Breast epithelium (tissue), 4 donors: ENCODE measurements at regions not wholly inside any gene's neighbourhood (a gene's known extent, or its start where the extent isn't known, plus 50 kb on each side); places are given as distances from the start of the nearest gene placed in this dataset.
A peak's percentile ranks its signal among the peaks of the same experiment; 100 is the strongest.
"Not testable (repeated sequence)": the region's sequence is repeated elsewhere in the genome, so short reads cannot be mapped to it uniquely, and the experiment has no call there.

Source experiments
- DNase-seq, 2 donors: peaks; one replicate each; pipeline ENCODE4 v3.0.0-alpha.2; 2019; ENCODE audit warnings: low spot score in 2 of 2
- H3K27ac ChIP-seq, 2 donors: fragments of 200-600 bp; sonication (generic) in 1 of 2; one replicate each; pipeline ENCODE4 v1.5.1; 2016 to 2019; ENCODE audit warnings: mild to moderate bottlenecking in 1 of 2
- H3K27me3 ChIP-seq, 2 donors: fragments of 200-600 bp; sonication (generic) in 1 of 2; one replicate each; pipeline versions ENCODE4 v1.5.1 to v1.6.0; 2017 to 2019; ENCODE audit warnings: control low read depth in 1 of 2, mild to moderate bottlenecking in 1 of 2
- H3K36me3 ChIP-seq: fragments of 200-600 bp; one replicate; pipeline ENCODE4 v1.5.1; 2019
- H3K4me1 ChIP-seq, 2 donors: fragments of 200-600 bp; sonication (generic); one replicate each; pipeline ENCODE4 v1.5.1; 2016 to 2019; ENCODE audit warnings: control low read depth in 1 of 2
- H3K4me3 ChIP-seq, 3 donors: fragments of 200-600 bp; sonication (generic); 1 replicate in 2 of 3; 2 replicates in 1 of 3; pipeline ENCODE4 v1.5.1; 2016 to 2019; ENCODE audit warnings: mild to moderate bottlenecking in 3 of 3, moderate library complexity in 2 of 3
- H3K9me3 ChIP-seq, 2 donors: fragments of 200-600 bp; sonication (generic) in 1 of 2; one replicate each; pipeline ENCODE4 v1.5.1; 2016 to 2019; ENCODE audit warnings: control low read depth in 1 of 2
- POLR2A ChIP-seq: fragments of 450-650 bp; IDR thresholded peaks from one replicate; pipeline ENCODE4 v1.6.1; 2016; ENCODE audit warnings: antibody characterized with exemption, mild to moderate bottlenecking, moderate library complexity
- POLR2AphosphoS5 ChIP-seq, 3 donors: sonication (generic); formaldehyde crosslinking; IDR thresholded peaks; one replicate each; pipeline ENCODE4 v1.6.1; 2017; ENCODE audit warnings: antibody characterized with exemption in 3 of 3
- intact Hi-C: fragments of 100-400 bp; cut with DNase I; formaldehyde crosslinking; loops from one replicate; pipeline ENCODE4 v1.15.1; 2023; ENCODE audit warnings: low total_unique reads
- TF ChIP-seq, protein P1 (sequence below), 3 donors: fragments of 450-650 bp; IDR thresholded peaks; one replicate each; pipeline ENCODE4 v1.5.1; 2016 to 2017; ENCODE audit warnings: antibody characterized with exemption in 3 of 3, mild to moderate bottlenecking in 3 of 3, moderate library complexity in 3 of 3

DNA sequence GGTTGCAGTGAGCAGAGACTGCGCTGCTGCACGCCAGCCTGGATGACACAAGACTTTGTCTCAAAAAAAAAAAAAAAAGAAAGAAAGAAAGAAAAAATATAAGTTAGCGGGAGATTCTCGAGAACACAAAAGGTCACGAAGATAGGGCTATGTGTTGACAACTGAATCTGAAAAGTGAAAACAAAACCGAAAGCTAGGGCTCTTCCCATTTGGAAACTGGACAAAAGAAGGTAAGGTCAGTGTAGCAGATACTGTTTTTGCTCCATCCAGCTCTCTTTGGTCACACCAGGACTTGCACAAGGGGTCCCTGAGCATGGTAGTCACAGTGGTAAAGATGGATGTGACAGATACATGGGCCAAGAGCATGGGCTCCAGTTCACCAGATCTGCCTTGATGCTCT, 60.4 kb upstream of the MAP10 start:
- Histone ChIP-seq H3K27ac (no peak overlapping the region), H3K27me3 (no peaks in the 10 kb centered on the region), H3K4me1 (no peaks in the 10 kb centered on the region), H3K9me3 (peaks cover 7 to 17% of the 10 kb centered on the region in 2 donors), H3K36me3 (no peaks in the 10 kb centered on the region), H3K4me3 (no peak overlapping the region)
- no peak for DNase-seq
- TF ChIP-seq, protein P1, sequence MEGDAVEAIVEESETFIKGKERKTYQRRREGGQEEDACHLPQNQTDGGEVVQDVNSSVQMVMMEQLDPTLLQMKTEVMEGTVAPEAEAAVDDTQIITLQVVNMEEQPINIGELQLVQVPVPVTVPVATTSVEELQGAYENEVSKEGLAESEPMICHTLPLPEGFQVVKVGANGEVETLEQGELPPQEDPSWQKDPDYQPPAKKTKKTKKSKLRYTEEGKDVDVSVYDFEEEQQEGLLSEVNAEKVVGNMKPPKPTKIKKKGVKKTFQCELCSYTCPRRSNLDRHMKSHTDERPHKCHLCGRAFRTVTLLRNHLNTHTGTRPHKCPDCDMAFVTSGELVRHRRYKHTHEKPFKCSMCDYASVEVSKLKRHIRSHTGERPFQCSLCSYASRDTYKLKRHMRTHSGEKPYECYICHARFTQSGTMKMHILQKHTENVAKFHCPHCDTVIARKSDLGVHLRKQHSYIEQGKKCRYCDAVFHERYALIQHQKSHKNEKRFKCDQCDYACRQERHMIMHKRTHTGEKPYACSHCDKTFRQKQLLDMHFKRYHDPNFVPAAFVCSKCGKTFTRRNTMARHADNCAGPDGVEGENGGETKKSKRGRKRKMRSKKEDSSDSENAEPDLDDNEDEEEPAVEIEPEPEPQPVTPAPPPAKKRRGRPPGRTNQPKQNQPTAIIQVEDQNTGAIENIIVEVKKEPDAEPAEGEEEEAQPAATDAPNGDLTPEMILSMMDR (IDR thresholded peaks at IDR 0.05), result no peak
- intact Hi-C loops, result no loop called here

DNA sequence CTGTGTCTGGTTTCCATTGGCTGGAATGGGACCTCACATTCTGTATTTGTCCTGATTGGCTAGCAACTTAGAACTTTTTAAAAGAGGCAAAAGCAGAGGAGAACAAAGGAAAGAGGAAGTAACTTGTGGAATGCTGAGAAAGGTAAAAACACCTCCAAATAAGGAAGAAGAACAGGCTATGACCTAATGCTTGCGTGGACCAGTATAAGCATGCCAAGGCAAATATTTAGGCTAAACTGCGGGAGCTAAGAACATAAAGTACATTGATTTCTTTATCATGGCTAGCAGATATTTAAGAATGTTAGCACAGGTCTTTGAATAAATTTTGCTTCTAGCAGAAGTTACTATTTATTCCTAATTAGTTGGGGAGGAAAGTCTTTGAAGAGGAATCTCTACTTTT, 59.5 kb upstream of the MAP10 start:
- peaks cover 7 to 19% of the 10 kb centered on the region in 2 donors for H3K9me3 ChIP-seq
- H3K27ac ChIP-seq, intact Hi-C loops, H3K27me3 ChIP-seq, H3K4me1 ChIP-seq, H3K4me3 ChIP-seq, H3K36me3 ChIP-seq, DNase-seq: not testable (repeated sequence)

DNA sequence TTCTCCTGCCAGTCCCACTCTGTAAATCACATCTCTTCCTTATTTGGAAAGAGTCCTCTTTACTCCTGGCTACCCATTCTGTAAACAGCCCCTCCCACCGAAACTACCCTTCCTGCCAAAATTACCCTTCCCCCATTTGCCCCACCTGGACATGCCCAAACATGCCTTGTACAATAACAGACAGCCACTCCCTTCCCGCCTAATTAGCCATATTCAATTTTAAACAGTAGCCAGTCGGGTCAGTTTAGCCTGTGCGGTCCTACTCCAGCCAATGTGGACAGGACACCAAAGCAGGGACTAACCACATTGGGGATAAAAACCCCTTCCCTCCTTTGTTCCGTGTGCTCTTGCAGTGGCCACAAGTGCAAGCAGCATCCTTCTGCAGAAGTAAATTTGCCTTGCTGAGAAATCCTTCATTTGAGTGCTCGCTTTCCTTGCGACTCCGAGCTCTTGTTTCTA, 56.3 kb upstream of the MAP10 start:
- Histone ChIP-seq H3K9me3 (peaks cover 7 to 19% of the 10 kb centered on the region in 2 donors), H3K4me3 (no peak overlapping the region), H3K27me3 (no peaks in the 10 kb centered on the region), H3K27ac (no peak overlapping the region), H3K4me1 (no peaks in the 10 kb centered on the region), H3K36me3 (no peaks in the 10 kb centered on the region)
- TF ChIP-seq POLR2A (no peak), POLR2AphosphoS5 (IDR thresholded peaks at IDR 0.05) (no peak)
- TF ChIP-seq, protein P1 (IDR thresholded peaks at IDR 0.05), result no peak
- intact Hi-C loops, result no loop called here
- no peak for DNase-seq

DNA sequence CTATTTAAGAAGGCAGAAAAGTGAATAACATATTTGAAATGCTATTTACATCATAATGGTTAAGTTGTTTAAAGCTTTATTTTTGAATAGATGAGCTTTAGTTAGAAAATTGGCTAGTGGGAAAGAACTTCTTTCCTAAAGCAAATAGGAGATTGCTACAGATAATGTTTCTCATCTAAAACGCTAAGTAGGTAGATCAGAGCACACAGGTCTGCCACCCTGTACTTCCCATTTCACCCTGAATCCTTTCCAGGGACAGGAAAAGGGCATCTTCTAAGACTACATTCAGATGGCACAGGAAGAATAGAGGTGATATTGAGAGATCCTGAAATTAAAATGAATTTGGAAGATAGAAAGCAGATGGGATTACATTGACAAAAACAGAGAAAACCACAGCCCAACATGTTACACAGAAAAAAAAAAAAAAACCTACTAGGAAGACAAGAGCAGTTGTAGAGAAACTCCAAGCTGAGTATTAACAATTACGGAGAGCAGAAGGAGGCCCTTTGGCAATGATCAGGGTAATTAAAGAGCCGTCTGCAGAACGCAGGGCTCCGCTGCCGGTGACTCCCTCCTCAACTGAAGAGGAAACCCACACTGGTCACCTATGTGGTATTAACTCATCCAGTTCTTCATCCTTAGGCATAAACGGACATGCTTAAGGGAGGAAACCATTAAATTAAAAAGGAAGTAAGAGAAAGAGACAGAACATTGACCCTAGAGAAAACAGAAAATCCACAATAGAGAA, 53.6 kb upstream of the MAP10 start:
- H3K9me3 ChIP-seq, result peaks cover 7 to 19% of the 10 kb centered on the region in 2 donors
- TF ChIP-seq POLR2AphosphoS5 (IDR thresholded peaks at IDR 0.05) (no peak), POLR2A (no peak)
- TF ChIP-seq, protein P1 (IDR thresholded peaks at IDR 0.05), result no peak
- DNase-seq, result no peak
- no peaks in the 10 kb centered on the region for H3K4me1 ChIP-seq
- H3K27ac ChIP-seq, result peak overlapping the region; percentile 22 to 30
- H3K4me3 ChIP-seq, result no peak overlapping the region
- no peaks in the 10 kb centered on the region for H3K27me3 ChIP-seq
- no peaks in the 10 kb centered on the region for H3K36me3 ChIP-seq
- intact Hi-C loops, result loop anchor here (5.0 kb wide), 1 partner anchor 1156 kb away; no protein-coding TSS in a partner anchor

DNA sequence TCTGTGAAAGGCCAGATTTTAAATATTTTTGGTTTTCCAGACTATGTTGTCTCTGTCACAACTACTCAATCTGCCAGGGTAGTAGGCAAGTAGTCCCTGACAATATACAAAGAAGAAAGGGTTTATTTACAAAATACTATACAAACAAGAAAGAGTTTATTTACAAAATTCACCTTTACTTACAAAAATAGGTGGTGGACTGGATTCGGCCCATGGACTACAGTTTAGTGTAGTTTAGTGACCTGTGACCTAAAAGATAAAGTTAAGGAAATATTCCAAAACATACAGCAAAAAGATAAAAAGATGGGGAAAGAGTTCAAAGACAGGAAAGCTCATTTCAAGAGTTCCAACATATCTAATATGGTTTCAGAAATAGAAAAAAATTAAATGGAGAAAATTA, 52.9 kb upstream of the MAP10 start:
- no peak for DNase-seq
- Histone ChIP-seq H3K4me1 (no peaks in the 10 kb centered on the region), H3K9me3 (peaks cover 7 to 19% of the 10 kb centered on the region in 2 donors), H3K27me3 (no peaks in the 10 kb centered on the region), H3K36me3 (no peaks in the 10 kb centered on the region), H3K27ac (no peak overlapping the region), H3K4me3 (no peak overlapping the region)
- no peak for TF ChIP-seq POLR2AphosphoS5 (IDR thresholded peaks at IDR 0.05)
- TF ChIP-seq, protein P1 (IDR thresholded peaks at IDR 0.05), result no peak
- intact Hi-C loops, result loop anchor here (5.0 kb wide), 1 partner anchor 1155 kb away; no protein-coding TSS in a partner anchor
